NB4 (cell line): ENCODE measurements at regions not wholly inside any gene's neighbourhood (a gene's known extent, or its start where the extent isn't known, plus 50 kb on each side); places are given as distances from the start of the nearest gene placed in this dataset.
"Not testable (repeated sequence)": the region's sequence is repeated elsewhere in the genome, so short reads cannot be mapped to it uniquely, and the experiment has no call there.

Source experiments
- DNase-seq: peaks from one replicate; pipeline ENCODE4 v3.0.0; 2010; ENCODE audit warnings: low read depth
- H3K4me3 ChIP-seq: one replicate; pipeline ENCODE4 v1.5.1; 2011; ENCODE audit warnings: mild to moderate bottlenecking, low read depth, low read length, moderate library complexity
- CTCF ChIP-seq: IDR thresholded peaks from one replicate; pipeline ENCODE4 v1.5.1; 2012; ENCODE audit warnings: low read depth, low read length
- MAX ChIP-seq: IDR thresholded peaks from 2 replicates; pipeline ENCODE4 v1.6.1; 2011; ENCODE audit warnings: low read depth, low read length
- MYC ChIP-seq: IDR thresholded peaks from 2 replicates; pipeline ENCODE4 v1.6.1; 2011; ENCODE audit warnings: low read depth, low read length
- POLR2A ChIP-seq: IDR thresholded peaks from 2 replicates; pipeline ENCODE4 v1.6.1; 2011; ENCODE audit warnings: mild to moderate bottlenecking; ENCODE audit not compliant: insufficient read length; ENCODE audit errors: extremely low read depth

- TF ChIP-seq MYC: no peak
- TF ChIP-seq MAX: no peak
- TF ChIP-seq POLR2A: no peak
- no peak for TF ChIP-seq CTCF
- DNase-seq: no peak
- H3K4me3 ChIP-seq: no peak overlapping the region
Observed at GRCh38 chr9:73423891-73424290, 272.2 kb downstream of the ANXA1 start.

GRCh38 chr9:73426269-73426668 is 274.6 kb downstream of the ANXA1 start:
- DNase-seq: no peak
- TF ChIP-seq MYC: no peak
- no peak for TF ChIP-seq MAX
- TF ChIP-seq POLR2A: no peak
- TF ChIP-seq CTCF: no peak
- H3K4me3 ChIP-seq: no peak overlapping the region

GRCh38 chr9:73434826-73435225 is 283.2 kb downstream of the ANXA1 start:
- TF ChIP-seq MYC: no peak
- no peak for TF ChIP-seq POLR2A
- TF ChIP-seq MAX: no peak
- DNase-seq: no peak
- no peak overlapping the region for H3K4me3 ChIP-seq

- no peak for DNase-seq
- no peak for TF ChIP-seq MYC
- no peak for TF ChIP-seq MAX
- TF ChIP-seq POLR2A: no peak
- TF ChIP-seq CTCF: no peak
- H3K4me3 ChIP-seq: no peak overlapping the region
Observed at GRCh38 chr9:73437758-73438157, 286.1 kb downstream of the ANXA1 start.

GRCh38 chr9:73439839-73440238 is 288.2 kb downstream of the ANXA1 start:
- not testable (repeated sequence) for H3K4me3 ChIP-seq, DNase-seq

GRCh38 chr9:73441223-73441622 is 289.6 kb downstream of the ANXA1 start:
- TF ChIP-seq MAX: no peak
- no peak for TF ChIP-seq CTCF
- TF ChIP-seq MYC: no peak
- TF ChIP-seq POLR2A: no peak
- no peak for DNase-seq
- H3K4me3 ChIP-seq: no peak overlapping the region
